ENCODE measurements at regions not wholly inside any gene's neighbourhood (a gene's known extent, or its start where the extent isn't known, plus 50 kb on each side); places are given as distances from the start of the nearest gene placed in this dataset.

- Mint-ChIP-seq H3K27ac (no peak overlapping the region), H3K9me3 (peaks cover 4 to 8% of the 10 kb centered on the region in 2 donors), H3K36me3 (peaks cover 0 to 4% of the 10 kb centered on the region in 2 donors)
- DNase-seq (ENCODE audit: low spot score in 2 of 2) (no peak), ATAC-seq (no peak)
These were observed 426.4 kb downstream of the TUSC7 start for GRCh38 chr3:117136003-117136402.

DNA sequence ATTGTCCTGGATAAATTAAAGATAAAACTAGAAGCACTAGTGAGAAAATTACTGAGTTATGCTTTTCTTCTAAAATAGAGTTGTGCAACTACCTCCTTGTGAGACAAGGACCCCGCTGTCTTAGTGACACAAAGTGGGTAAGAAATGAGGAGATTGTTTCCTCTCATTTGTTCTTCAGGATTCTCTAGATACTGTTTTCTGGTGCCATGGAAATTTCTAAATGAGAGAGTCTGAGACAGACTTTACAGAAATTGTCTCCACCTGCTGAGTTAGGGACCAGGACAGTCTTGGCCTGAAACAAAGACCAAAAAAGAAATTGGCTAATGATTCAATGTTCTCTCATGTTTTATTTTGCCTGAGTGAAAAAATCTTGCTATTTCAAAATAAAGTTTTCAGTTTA, 427.5 kb downstream of the TUSC7 start:
- DNase-seq (ENCODE audit: low spot score in 2 of 2) (no peak), ATAC-seq (no peak)
- Mint-ChIP-seq H3K9me3 (peaks cover under 1 to 8% of the 10 kb centered on the region in 2 donors), H3K27ac (no peak overlapping the region), H3K36me3 (no peaks in the 10 kb centered on the region)

DNA sequence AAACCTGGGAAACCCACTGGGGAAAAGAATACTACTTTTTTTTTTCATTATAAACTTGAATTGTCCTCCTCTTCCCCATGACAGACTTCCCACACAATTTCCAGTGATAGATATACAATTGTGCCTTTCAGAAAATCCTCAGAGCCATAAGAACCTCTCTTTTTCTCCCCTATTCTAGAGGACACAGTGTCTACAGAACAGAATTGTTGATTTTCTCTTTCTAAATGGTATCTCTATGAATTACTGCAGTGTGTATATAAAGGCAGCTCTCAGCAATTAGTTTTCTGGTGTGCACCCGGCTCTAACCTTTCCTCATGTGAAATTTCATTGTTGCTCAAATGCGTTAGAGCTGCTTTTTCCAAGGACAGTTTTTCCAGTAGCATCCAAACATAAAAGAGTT, 430.1 kb downstream of the TUSC7 start:
- no peak for ATAC-seq
- Mint-ChIP-seq H3K27ac (no peak overlapping the region), H3K36me3 (no peaks in the 10 kb centered on the region), H3K9me3 (peaks cover 7 to 17% of the 10 kb centered on the region in 2 donors)
- DNase-seq (ENCODE audit: low spot score in 2 of 2) = no peak

DNA sequence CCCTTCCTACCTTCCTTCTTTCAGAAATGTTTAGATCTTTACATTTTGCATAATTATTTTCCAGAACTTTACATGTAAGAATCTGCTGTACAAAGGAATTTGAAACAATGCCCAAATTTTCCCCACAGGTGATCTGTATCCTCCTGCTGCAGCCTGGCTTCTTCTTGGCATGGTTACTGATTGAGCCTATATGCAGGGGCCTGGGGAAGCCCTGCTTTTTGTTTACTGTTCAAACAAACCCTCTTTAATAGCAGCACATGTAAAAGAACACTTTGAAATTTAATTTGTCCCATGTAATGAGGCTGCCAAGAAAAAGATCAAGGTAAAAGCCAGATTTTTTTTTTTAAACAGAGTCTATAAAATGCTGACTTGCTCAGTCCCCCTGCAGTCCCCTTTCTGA, 432.2 kb downstream of the TUSC7 start:
- no peak for DNase-seq (ENCODE audit: low spot score in 2 of 2)
- H3K9me3 Mint-ChIP-seq = peaks cover 7 to 21% of the 10 kb centered on the region in 2 donors
- no peak for ATAC-seq
- no peak overlapping the region for H3K27ac Mint-ChIP-seq
- H3K36me3 Mint-ChIP-seq = no peaks in the 10 kb centered on the region

- no peaks in the 10 kb centered on the region for H3K36me3 Mint-ChIP-seq
- no peak overlapping the region for H3K27ac Mint-ChIP-seq
- DNase-seq (ENCODE audit: low spot score in 2 of 2) (no peak), ATAC-seq (no peak)
- peaks cover 7 to 13% of the 10 kb centered on the region in 2 donors for H3K9me3 Mint-ChIP-seq
These were observed 435.3 kb downstream of the TUSC7 start for GRCh38 chr3:117144853-117145252.

GRCh38 chr3:117145677-117146076, 436.1 kb downstream of the TUSC7 start:
- H3K27ac Mint-ChIP-seq = no peak overlapping the region
- ATAC-seq (no peak), DNase-seq (ENCODE audit: low spot score in 2 of 2) (no peak)
- no peaks in the 10 kb centered on the region for H3K36me3 Mint-ChIP-seq
- H3K9me3 Mint-ChIP-seq = peaks cover 7 to 20% of the 10 kb centered on the region in 2 donors

GRCh38 chr3:117146571-117146970, 437.0 kb downstream of the TUSC7 start:
- H3K27ac Mint-ChIP-seq = no peak overlapping the region
- no peaks in the 10 kb centered on the region for H3K36me3 Mint-ChIP-seq
- peaks cover 13 to 25% of the 10 kb centered on the region in 2 donors for H3K9me3 Mint-ChIP-seq
- no peak for ATAC-seq
- DNase-seq (ENCODE audit: low spot score in 2 of 2) = no peak

- H3K27ac Mint-ChIP-seq = no peak overlapping the region
- H3K36me3 Mint-ChIP-seq = no peaks in the 10 kb centered on the region
- DNase-seq (ENCODE audit: low spot score in 2 of 2) (no peak), ATAC-seq (no peak)
- peaks cover 10 to 18% of the 10 kb centered on the region in 2 donors for H3K9me3 Mint-ChIP-seq
These were observed 440.0 kb downstream of the TUSC7 start for GRCh38 chr3:117149584-117149983.

GRCh38 chr3:117150628-117151027, 441.0 kb downstream of the TUSC7 start:
- ATAC-seq = no peak
- no peak overlapping the region for H3K27ac Mint-ChIP-seq
- DNase-seq (ENCODE audit: low spot score in 2 of 2) = no peak

GRCh38 chr3:117160176-117160575, 450.6 kb downstream of the TUSC7 start:
- H3K27ac Mint-ChIP-seq = no peak overlapping the region
- ATAC-seq = no peak
- H3K36me3 Mint-ChIP-seq = no peaks in the 10 kb centered on the region
- H3K9me3 Mint-ChIP-seq = peaks cover 0 to 1% of the 10 kb centered on the region in 2 donors
- no peak for DNase-seq (ENCODE audit: low spot score in 2 of 2)

More at GRCh38 chr3:117150628-117151027, 441.0 kb downstream of the TUSC7 start:
- Mint-ChIP-seq H3K36me3 (no peaks in the 10 kb centered on the region), H3K9me3 (peaks cover 10 to 18% of the 10 kb centered on the region in 2 donors)

- no peaks in the 10 kb centered on the region for H3K36me3 Mint-ChIP-seq
- DNase-seq (ENCODE audit: low spot score in 2 of 2) (no peak), ATAC-seq (no peak)
- H3K9me3 Mint-ChIP-seq = peaks cover 7 to 11% of the 10 kb centered on the region in 2 donors
- no peak overlapping the region for H3K27ac Mint-ChIP-seq
These were observed 452.2 kb downstream of the TUSC7 start for GRCh38 chr3:117161816-117162215.

- no peak for DNase-seq (ENCODE audit: low spot score in 2 of 2)
- H3K27ac Mint-ChIP-seq = no peak overlapping the region
These were observed 455.6 kb downstream of the TUSC7 start for GRCh38 chr3:117165176-117165575.

GRCh38 chr3:117165601-117166051, 456.0 kb downstream of the TUSC7 start:
- no peak for ATAC-seq
- Mint-ChIP-seq H3K27ac (no peak overlapping the region), H3K36me3 (no peaks in the 10 kb centered on the region), H3K9me3 (peaks cover 7 to 18% of the 10 kb centered on the region in 2 donors)
- DNase-seq (ENCODE audit: low spot score in 2 of 2) = no peak

More at GRCh38 chr3:117165176-117165575, 455.6 kb downstream of the TUSC7 start:
- Mint-ChIP-seq H3K36me3 (no peaks in the 10 kb centered on the region), H3K9me3 (peaks cover 7 to 18% of the 10 kb centered on the region in 2 donors)
- no peak for ATAC-seq

DNA sequence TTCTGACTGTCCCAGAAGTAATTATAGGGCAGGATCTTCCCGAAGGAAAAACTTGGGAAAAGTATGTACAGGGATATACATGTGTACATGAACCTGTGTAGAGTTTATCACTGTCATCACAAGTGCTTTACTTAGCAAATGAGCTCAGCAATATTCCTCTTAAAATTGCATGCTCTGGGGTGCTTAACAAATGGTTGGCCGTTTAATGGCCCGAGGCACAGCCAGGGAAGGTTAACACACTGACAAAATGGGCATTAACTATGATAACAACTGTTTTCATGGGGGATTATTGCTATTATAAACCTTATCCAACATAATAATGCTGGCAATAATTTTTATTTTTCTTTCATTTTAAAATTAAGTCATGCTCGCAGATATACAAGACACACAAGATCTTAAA, 459.3 kb downstream of the TUSC7 start:
- H3K36me3 Mint-ChIP-seq = no peaks in the 10 kb centered on the region
- H3K27ac Mint-ChIP-seq = no peak overlapping the region
- peaks cover 7 to 18% of the 10 kb centered on the region in 2 donors for H3K9me3 Mint-ChIP-seq
- DNase-seq (ENCODE audit: low spot score in 2 of 2) (no peak), ATAC-seq (no peak)

DNA sequence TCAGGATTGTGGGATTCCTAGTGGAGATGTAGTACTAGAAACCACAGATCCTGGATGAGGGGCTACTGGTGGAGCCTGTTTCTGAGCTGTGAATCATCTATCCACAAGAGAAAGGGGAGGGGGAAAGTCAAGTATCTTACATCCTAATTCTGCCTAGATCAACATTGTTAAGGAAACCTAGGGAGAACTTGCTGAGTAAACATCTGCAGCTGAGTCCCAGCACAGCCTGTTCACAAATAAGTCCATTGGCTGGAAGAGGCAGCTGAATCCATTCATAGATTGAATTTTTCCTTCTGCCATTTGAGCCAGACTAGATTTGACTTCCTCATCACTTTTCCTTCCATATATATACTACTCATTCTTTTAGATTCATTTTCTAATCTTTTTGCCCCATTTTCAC, 460.5 kb downstream of the TUSC7 start:
- Mint-ChIP-seq H3K27ac (no peak overlapping the region), H3K9me3 (peaks cover 7 to 17% of the 10 kb centered on the region in 2 donors), H3K36me3 (no peaks in the 10 kb centered on the region)
- no peak for DNase-seq (ENCODE audit: low spot score in 2 of 2)
- ATAC-seq = no peak

DNA sequence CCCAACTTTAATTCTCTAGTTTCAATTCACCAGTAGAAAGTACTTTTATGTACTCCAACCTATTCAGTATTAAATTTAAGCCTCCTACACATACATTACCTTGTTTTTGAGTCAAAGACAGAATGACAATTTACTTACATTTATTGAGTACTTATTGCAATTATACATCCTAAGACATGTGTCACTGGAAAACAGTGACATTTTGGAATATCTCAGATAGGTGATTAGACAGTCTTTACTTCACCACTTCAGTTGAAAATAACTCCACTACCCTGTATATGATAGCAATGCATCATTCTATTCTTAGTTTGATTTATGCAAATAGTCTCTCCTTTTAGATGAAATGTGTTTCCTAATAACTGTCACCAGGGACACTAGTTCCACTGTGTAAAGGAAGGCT, 461.5 kb downstream of the TUSC7 start:
- DNase-seq (ENCODE audit: low spot score in 2 of 2) = no peak
- Mint-ChIP-seq H3K36me3 (no peaks in the 10 kb centered on the region), H3K27ac (no peak overlapping the region), H3K9me3 (peaks cover 6 to 12% of the 10 kb centered on the region in 2 donors)
- ATAC-seq = no peak

GRCh38 chr3:117172426-117172825, 462.8 kb downstream of the TUSC7 start:
- Mint-ChIP-seq H3K9me3 (peaks cover under 1% of the 10 kb centered on the region in 2 donors), H3K27ac (no peak overlapping the region), H3K36me3 (no peaks in the 10 kb centered on the region)
- ATAC-seq (no peak), DNase-seq (ENCODE audit: low spot score in 2 of 2) (no peak)

DNA sequence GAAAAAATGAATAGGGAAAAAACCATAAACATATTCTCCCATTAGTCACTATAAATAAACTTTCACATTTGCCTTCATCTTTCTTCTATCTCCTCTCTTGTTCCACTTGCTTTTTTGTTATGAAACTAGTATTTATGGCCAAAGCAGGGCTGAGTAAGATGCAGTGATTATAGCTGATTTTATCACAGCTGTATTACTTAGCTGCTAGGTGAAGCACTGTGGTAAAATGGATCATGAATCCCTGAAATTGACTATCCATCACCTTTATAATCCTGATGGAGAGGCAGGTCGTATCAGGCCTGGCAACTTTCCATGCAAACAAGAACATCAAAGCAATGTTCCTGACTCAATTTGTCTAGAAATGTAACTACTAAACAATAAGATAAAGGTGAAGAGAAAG, 471.6 kb downstream of the TUSC7 start:
- Mint-ChIP-seq H3K36me3 (no peaks in the 10 kb centered on the region), H3K9me3 (peaks cover 23 to 26% of the 10 kb centered on the region in 2 donors), H3K27ac (no peak overlapping the region)
- ATAC-seq = no peak
- DNase-seq (ENCODE audit: low spot score in 2 of 2) = no peak

- H3K9me3 Mint-ChIP-seq = peaks cover 18 to 22% of the 10 kb centered on the region in 2 donors
- DNase-seq (ENCODE audit: low spot score in 2 of 2) = no peak
- no peaks in the 10 kb centered on the region for H3K36me3 Mint-ChIP-seq
- ATAC-seq = no peak
- H3K27ac Mint-ChIP-seq = no peak overlapping the region
These were observed 475.0 kb downstream of the TUSC7 start for GRCh38 chr3:117184574-117184973.

Data from activated naive CD4-positive, alpha-beta T cell treated with anti-CD3 and anti-CD28 coated beads, Interleukin-2, amount 50 U/mL, for 72 hours (primary cell).